ENCODE measurements at regions not wholly inside any gene's neighbourhood (a gene's known extent, or its start where the extent isn't known, plus 50 kb on each side); places are given as distances from the start of the nearest gene placed in this dataset.

DNA sequence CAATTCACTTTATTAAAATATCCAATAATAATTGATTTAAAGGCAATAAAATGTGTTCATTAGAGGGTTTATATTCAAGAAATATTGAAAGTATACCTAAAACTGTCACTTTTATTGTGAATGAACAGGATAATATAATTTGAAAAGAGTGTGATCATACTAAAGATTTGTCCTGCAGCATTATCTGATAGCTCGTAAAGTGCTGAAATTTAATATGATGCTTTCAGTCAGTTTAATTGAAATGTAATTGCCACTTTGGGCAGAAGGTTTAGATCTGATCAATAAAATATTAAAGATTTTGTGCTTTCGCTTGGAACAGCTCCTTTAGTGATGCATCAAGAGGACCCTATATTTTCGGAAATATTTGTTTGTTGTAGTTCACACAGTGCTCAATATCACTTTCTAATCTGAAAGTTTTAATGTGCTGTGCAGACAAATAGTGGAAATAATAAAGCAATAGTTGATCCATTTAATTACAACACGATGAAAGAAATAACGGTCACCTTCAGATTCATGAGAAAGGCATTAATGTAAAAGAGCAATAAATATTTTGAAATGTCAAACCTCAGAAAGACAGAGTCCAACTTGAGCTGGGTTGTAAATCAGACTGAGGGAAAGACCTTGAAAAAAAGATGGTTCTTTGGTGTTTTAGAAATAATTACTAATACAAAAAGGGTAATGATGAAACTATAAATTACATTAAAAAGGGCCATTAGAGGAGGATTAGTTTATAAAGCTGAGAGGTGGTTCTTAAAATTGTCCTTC lies 129.7 kb upstream of the MEIS2 start:
- TF ChIP-seq POLR2A (IDR thresholded peaks at IDR 0.05) = no peak
- TF ChIP-seq, protein P1, sequence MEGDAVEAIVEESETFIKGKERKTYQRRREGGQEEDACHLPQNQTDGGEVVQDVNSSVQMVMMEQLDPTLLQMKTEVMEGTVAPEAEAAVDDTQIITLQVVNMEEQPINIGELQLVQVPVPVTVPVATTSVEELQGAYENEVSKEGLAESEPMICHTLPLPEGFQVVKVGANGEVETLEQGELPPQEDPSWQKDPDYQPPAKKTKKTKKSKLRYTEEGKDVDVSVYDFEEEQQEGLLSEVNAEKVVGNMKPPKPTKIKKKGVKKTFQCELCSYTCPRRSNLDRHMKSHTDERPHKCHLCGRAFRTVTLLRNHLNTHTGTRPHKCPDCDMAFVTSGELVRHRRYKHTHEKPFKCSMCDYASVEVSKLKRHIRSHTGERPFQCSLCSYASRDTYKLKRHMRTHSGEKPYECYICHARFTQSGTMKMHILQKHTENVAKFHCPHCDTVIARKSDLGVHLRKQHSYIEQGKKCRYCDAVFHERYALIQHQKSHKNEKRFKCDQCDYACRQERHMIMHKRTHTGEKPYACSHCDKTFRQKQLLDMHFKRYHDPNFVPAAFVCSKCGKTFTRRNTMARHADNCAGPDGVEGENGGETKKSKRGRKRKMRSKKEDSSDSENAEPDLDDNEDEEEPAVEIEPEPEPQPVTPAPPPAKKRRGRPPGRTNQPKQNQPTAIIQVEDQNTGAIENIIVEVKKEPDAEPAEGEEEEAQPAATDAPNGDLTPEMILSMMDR (IDR thresholded peaks at IDR 0.05) = no peak
